Activated T-helper 2 cell treated with anti-CD3 and anti-CD28 coated beads, Interferon-gamma antibody, Interleukin-2, Interleukin-4, amounts not matched to agents 10 μg/mL and 5 μg/mL and 100 μg/mL, durations not matched to agents 14 hours and 24 hours and 36 hours (primary cell): ENCODE measurements at regions not wholly inside any gene's neighbourhood (a gene's known extent, or its start where the extent isn't known, plus 50 kb on each side); places are given as distances from the start of the nearest gene placed in this dataset.

ENCODE experiments used
- DNase-seq: peaks from one replicate; pipeline ENCODE4 v3.0.0; 2021; ENCODE audit warnings: low spot score
- H3K27ac Mint-ChIP-seq: one replicate; pipeline ENCODE4 v1.8.0; 2021; ENCODE audit warnings: mixed read lengths
- H3K27me3 Mint-ChIP-seq: one replicate; pipeline ENCODE4 v1.8.0; 2021; ENCODE audit warnings: low read depth, mixed read lengths
- H3K36me3 Mint-ChIP-seq: one replicate; pipeline ENCODE4 v1.8.0; 2021; ENCODE audit warnings: low read depth, mixed read lengths
- H3K4me1 Mint-ChIP-seq: one replicate; pipeline ENCODE4 v1.8.0; 2021; ENCODE audit warnings: low read depth, mixed read lengths
- H3K4me3 Mint-ChIP-seq: one replicate; pipeline ENCODE4 v1.8.0; 2021; ENCODE audit warnings: low read depth, mild to moderate bottlenecking, moderate library complexity, mixed read lengths
- H3K9me3 Mint-ChIP-seq: one replicate; pipeline ENCODE4 v1.8.0; 2021; ENCODE audit warnings: mixed read lengths
- intact Hi-C: fragments of 100-400 bp; cut with micrococcal nuclease; formaldehyde crosslinking; loops from one replicate; pipeline ENCODE4 v1.15.1; 2023

DNA sequence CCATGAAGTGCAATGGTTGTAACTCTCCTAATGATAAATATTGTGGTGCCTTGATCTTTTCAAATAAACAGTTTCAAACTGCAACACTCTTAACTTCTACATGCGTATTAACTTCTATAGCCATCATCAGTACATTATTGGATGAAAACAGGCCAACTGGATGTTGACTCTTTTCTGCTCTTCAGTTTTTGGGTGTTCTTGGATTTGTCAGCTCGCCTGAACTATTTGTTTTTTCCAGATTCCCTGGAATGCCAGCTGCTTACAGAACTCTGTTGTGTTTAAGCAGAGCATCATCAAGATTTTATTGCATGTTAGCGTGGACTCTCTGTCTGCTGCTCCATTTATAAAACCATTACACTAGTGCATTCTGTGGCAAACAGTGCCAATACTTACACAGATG lies 626.1 kb downstream of the HDGFL1 start:
- intact Hi-C loops = no loop called here
- Mint-ChIP-seq H3K27ac (no peak overlapping the region), H3K4me3 (no peak overlapping the region), H3K9me3 (no peaks in the 10 kb centered on the region), H3K4me1 (no peaks in the 10 kb centered on the region), H3K27me3 (no peaks in the 10 kb centered on the region), H3K36me3 (no peaks in the 10 kb centered on the region)
- DNase-seq = no peak

DNA sequence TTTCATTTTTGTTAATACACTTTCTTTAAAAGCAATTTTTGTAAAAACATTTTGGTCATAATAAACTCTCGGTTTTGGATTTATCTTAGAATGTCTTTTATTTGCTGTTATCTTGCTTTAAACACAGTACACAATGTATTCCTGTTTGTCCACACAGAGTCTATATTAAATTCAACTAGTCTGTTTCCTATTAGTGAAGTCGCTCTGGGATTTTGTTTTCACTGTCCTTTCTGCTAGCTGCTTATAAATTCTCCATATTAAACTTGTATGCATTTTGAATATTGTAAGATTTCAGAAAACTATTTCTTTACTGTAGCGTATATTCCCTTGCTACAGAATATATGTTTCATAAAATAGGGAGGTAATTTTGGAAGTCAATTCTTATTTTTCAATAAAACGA lies 630.2 kb downstream of the HDGFL1 start:
- Mint-ChIP-seq H3K4me1 (no peaks in the 10 kb centered on the region), H3K9me3 (no peaks in the 10 kb centered on the region), H3K27me3 (no peaks in the 10 kb centered on the region), H3K4me3 (no peak overlapping the region), H3K27ac (no peak overlapping the region), H3K36me3 (no peaks in the 10 kb centered on the region)
- DNase-seq = no peak
- intact Hi-C loops = no loop called here

DNA sequence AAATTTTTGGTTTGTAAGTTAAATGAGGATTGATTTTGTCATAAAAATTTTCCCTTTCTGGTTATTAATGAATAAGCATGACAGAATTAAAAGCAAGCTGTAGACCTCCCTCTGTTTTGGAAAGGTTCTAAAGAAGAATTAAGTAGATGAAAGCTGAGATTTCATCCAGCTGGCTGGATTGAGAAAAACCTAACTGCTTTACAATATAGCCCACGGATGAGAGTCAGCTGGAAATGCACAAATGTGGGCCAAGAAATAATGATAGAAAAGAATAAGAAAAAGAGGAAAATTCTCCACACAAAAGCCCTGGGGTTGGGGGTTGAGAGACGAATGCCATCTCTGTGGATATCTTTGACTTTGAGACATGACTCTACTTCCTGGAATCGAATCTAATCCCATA lies 631.6 kb downstream of the HDGFL1 start:
- intact Hi-C loops = no loop called here
- Mint-ChIP-seq H3K4me3 (no peak overlapping the region), H3K9me3 (peaks cover under 1% of the 10 kb centered on the region), H3K36me3 (no peaks in the 10 kb centered on the region), H3K27ac (no peak overlapping the region), H3K27me3 (no peaks in the 10 kb centered on the region), H3K4me1 (no peaks in the 10 kb centered on the region)
- no peak for DNase-seq

DNA sequence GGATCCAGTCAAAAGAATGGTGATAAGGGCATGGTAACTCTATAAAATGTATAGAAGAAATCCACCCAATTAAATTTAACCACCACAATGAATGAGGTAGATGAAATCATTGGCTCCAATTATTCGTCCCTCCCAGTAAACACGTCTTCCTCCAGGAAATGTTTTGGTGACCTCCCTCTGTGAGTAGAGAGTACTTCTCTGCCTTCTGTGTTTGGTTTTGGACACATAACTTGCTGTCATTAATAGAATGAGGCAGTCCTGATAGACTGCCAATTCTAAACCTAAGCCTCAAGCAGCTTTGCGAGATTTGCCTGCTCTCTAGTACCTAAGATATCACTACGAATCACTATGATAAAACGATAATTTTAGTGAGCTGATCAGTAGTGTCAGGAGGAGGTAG lies 632.8 kb downstream of the HDGFL1 start:
- Mint-ChIP-seq H3K4me3 (no peak overlapping the region), H3K9me3 (peaks cover 6% of the 10 kb centered on the region), H3K27me3 (no peaks in the 10 kb centered on the region), H3K4me1 (no peaks in the 10 kb centered on the region), H3K27ac (no peak overlapping the region), H3K36me3 (no peaks in the 10 kb centered on the region)
- intact Hi-C loops = no loop called here
- DNase-seq = no peak

DNA sequence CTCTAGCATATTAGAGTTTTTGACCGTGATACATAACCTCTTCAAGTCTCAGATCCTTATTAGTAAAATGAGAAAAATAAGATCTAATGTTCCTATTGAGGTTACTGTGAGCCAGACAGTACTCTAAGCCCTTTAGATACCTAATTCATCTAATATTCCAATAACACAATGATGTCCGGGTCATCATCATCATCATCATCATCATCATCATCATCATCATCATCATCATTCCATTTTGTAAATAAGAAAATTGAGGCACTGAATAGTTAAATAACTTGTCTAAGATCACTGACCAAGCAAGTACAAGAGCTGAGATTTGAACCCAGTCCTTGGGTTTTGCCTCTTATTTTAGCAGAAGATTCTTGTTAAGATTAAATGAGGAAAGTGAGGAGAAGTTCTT lies 643.0 kb downstream of the HDGFL1 start:
- no peaks in the 10 kb centered on the region for H3K36me3 Mint-ChIP-seq
- peaks cover 38% of the 10 kb centered on the region for H3K9me3 Mint-ChIP-seq
- H3K27ac Mint-ChIP-seq = no peak overlapping the region
- H3K4me1 Mint-ChIP-seq = no peaks in the 10 kb centered on the region
- no peaks in the 10 kb centered on the region for H3K27me3 Mint-ChIP-seq
- no peak for DNase-seq
- intact Hi-C loops = no loop called here
- no peak overlapping the region for H3K4me3 Mint-ChIP-seq

DNA sequence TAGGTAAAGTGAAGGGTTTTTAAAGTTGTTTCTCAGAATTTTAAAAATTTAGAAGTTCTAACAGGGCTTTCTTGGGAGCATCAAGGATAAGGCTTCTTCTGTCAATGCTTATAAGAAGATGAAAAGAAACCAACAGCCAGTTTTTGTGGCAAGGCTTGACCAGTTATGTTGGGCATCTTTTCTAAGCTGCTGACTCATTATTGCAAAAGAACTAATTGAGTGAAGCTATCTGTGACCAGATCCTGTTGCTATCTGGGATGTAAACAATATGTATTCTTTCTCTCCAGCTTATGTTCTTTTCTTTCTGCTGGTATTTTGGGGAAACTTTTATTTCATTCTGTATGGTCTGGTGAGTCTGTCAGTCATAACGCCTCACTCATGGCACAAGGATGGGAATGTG lies 643.8 kb downstream of the HDGFL1 start:
- intact Hi-C loops = no loop called here
- no peak overlapping the region for H3K4me3 Mint-ChIP-seq
- no peaks in the 10 kb centered on the region for H3K4me1 Mint-ChIP-seq
- no peak overlapping the region for H3K27ac Mint-ChIP-seq
- no peaks in the 10 kb centered on the region for H3K36me3 Mint-ChIP-seq
- no peak for DNase-seq
- H3K27me3 Mint-ChIP-seq = no peaks in the 10 kb centered on the region
- H3K9me3 Mint-ChIP-seq = peaks cover 32% of the 10 kb centered on the region

DNA sequence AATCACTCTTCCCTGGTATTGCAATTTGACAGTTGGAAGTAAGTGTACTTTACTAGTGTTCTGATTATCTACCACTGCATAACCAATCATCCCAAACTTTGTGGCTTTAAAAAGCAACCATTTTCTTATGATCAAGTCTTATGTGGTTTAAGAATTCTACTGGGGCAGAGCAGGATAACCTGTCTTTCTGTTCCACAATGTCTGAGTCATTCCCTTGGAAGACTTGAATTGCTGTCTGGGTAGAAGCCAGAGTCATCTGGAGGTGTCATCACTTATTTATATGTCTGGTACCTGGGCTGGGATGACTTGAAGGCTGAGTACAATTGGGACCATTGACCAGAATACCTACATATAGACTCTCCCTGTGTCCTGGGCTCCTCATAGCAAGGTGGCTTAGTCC lies 644.3 kb downstream of the HDGFL1 start:
- intact Hi-C loops = no loop called here
- Mint-ChIP-seq H3K9me3 (peaks cover 27% of the 10 kb centered on the region), H3K4me1 (no peaks in the 10 kb centered on the region), H3K27me3 (no peaks in the 10 kb centered on the region), H3K27ac (no peak overlapping the region), H3K4me3 (no peak overlapping the region), H3K36me3 (no peaks in the 10 kb centered on the region)
- DNase-seq = no peak

DNA sequence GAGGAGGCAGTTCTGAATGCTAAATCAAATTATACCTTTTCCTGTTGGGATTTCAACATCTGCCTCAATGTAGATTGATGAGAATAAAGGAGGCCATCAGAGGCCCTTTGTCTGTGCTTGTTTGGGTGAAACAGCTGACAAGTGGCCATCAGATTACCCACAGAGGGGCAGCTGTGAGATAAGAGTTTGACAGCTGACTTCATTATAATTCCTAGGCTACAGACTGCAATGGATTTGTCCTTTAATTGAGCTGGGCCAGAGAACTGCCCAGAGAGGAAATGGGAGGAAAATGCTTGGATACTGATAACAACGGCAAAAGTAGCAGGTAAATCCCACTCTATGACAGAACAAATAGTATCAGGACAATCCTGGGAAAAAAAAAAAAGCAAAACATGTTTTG lies 649.4 kb downstream of the HDGFL1 start:
- Mint-ChIP-seq H3K9me3 (peaks cover 13% of the 10 kb centered on the region), H3K27me3 (no peaks in the 10 kb centered on the region), H3K27ac (no peak overlapping the region), H3K36me3 (no peaks in the 10 kb centered on the region), H3K4me3 (no peak overlapping the region), H3K4me1 (no peaks in the 10 kb centered on the region)
- intact Hi-C loops = no loop called here
- no peak for DNase-seq

DNA sequence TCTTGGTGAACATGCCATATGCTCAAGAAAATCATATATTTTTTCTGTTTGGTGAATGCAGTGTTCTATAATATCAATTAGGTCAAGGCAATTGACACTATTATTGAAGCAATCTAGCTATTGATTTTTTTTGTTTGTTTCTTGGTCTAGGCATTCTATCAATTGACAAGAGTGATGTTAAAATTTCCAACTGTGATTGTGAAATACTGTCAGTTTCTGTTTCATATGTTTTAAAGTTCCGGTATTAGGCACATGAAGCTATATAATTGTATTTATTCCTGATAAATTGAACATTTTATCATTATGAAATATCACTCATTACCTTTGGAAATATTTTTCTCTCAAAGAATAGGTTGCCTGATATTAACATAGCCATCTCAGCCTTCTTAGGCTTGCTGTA lies 653.4 kb downstream of the HDGFL1 start:
- H3K4me3 Mint-ChIP-seq = no peak overlapping the region
- DNase-seq = no peak
- no peaks in the 10 kb centered on the region for H3K36me3 Mint-ChIP-seq
- intact Hi-C loops = no loop called here
- no peaks in the 10 kb centered on the region for H3K4me1 Mint-ChIP-seq
- peaks cover 33% of the 10 kb centered on the region for H3K9me3 Mint-ChIP-seq
- H3K27ac Mint-ChIP-seq = no peak overlapping the region
- H3K27me3 Mint-ChIP-seq = no peaks in the 10 kb centered on the region

DNA sequence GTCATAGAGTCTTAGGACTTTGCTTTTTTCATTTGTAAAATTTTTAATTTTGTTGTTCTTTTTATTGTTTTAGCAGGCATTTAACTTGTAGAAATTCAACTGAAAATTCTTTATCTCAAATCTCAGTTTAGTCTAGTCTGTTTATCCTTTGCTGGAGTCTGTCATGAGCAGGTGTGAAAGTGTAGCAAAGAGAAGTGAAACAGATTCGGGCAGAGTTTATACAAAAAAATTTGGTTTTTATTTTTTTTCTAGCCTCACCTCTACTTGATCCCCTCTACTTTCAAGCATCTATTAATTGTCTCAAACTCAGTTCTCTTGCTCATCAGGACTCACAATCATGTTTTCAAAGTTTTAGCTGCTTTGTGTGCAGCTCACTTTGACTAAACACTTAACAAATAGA lies 655.2 kb downstream of the HDGFL1 start:
- Mint-ChIP-seq H3K4me1 (no peaks in the 10 kb centered on the region), H3K36me3 (no peaks in the 10 kb centered on the region), H3K4me3 (no peak overlapping the region), H3K27ac (no peak overlapping the region), H3K9me3 (peaks cover 44% of the 10 kb centered on the region), H3K27me3 (no peaks in the 10 kb centered on the region)
- DNase-seq = no peak
- intact Hi-C loops = no loop called here

DNA sequence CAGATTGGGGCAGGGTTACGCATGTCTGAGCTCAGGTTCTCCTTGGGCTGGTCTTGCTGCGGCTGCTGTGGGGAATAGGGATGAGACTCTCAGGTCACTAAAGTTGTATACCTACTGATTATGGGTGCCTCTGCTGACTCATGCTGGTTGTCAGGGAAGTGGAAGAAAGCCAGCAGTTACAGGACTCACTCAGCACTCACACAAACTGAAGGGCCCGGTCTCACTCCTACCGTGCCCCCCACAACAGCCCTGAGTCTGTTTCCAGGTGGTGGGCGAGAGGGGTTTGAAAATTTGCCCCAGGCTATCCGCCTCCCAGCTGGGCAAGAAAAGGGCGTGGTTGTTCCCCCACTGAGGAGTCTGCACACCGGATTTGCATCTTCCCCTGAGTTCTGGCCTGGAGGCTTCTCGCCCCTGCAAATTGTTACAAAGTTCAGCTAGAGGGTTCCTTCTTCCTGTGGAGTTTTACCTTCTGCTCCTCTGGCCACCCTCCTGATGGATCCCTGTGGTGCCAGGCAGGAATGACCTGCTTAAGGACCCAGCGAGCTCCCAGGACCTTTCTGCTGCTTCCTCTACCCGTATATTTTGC lies 659.2 kb downstream of the HDGFL1 start:
- intact Hi-C loops = no loop called here
- Mint-ChIP-seq H3K27me3 (no peaks in the 10 kb centered on the region), H3K27ac (no peak overlapping the region), H3K36me3 (no peaks in the 10 kb centered on the region), H3K9me3 (peaks cover 42% of the 10 kb centered on the region), H3K4me3 (no peak overlapping the region), H3K4me1 (no peaks in the 10 kb centered on the region)
- DNase-seq = no peak

DNA sequence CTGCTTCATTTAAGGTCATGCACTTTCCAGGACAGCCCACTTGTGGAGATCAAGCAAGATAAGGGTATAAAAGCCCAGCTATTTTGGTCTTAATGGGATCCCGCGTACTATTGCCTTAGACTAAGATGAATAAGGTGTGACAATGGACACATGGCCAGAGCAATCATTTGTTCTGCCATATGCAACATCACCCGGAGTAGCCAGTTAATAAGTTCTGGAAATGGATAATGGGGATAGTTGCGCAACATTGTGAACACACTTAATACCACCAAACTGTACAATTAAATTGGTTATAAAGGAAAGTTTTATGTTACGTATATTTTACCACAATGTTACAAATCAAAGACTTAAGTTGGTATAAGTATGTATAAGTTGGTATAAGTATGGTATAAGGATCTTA lies 674.5 kb downstream of the HDGFL1 start:
- H3K27ac Mint-ChIP-seq = no peak overlapping the region
- no peaks in the 10 kb centered on the region for H3K27me3 Mint-ChIP-seq
- H3K9me3 Mint-ChIP-seq = peaks cover 17% of the 10 kb centered on the region
- H3K4me1 Mint-ChIP-seq = no peaks in the 10 kb centered on the region
- no peaks in the 10 kb centered on the region for H3K36me3 Mint-ChIP-seq
- no peak overlapping the region for H3K4me3 Mint-ChIP-seq
- intact Hi-C loops = no loop called here
- DNase-seq = no peak

DNA sequence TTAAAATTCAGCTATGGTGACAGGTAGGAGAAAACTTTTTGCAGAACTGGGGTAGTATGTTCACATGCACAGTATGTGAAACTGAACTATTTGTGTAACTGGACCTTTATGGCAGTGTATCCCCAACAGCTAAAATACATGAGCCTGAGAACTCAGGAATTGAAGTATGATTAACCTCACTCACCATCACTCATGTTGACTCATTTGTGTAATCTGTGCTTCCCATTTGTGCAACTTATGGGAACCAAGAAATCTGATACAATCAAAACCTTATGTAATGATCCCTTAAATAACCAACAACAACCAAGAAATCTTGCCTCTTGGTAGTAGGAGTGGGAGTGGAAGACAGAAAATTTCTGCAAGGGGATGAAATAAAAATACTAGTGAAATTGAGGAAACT lies 674.9 kb downstream of the HDGFL1 start:
- no peak for DNase-seq
- Mint-ChIP-seq H3K4me1 (no peaks in the 10 kb centered on the region), H3K27ac (no peak overlapping the region), H3K9me3 (peaks cover 17% of the 10 kb centered on the region), H3K4me3 (no peak overlapping the region), H3K36me3 (no peaks in the 10 kb centered on the region), H3K27me3 (no peaks in the 10 kb centered on the region)
- intact Hi-C loops = no loop called here

DNA sequence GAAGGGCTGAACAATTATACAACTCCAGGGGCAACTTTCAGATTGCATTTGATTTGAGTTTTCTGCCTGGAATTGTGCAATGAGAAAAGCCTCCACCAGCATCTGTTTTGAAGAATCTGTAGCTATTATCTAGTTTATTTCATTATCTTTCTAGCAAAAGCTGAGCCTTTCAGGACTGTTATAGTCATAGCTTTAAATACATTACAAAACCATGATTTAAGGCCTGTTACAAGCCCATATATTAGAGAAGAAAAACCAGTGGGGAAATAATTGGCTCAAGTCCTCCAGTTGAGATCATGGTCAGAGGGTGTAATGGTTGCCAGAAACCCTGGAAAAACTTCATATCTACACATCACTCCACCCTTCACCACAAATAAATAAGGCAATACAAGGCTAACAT lies 676.2 kb downstream of the HDGFL1 start:
- no peak overlapping the region for H3K27ac Mint-ChIP-seq
- no peaks in the 10 kb centered on the region for H3K27me3 Mint-ChIP-seq
- H3K36me3 Mint-ChIP-seq = no peaks in the 10 kb centered on the region
- DNase-seq = no peak
- H3K4me3 Mint-ChIP-seq = no peak overlapping the region
- peaks cover 17% of the 10 kb centered on the region for H3K9me3 Mint-ChIP-seq
- no peaks in the 10 kb centered on the region for H3K4me1 Mint-ChIP-seq
- intact Hi-C loops = no loop called here
